ENCODE measurements at regions not wholly inside any gene's neighbourhood (a gene's known extent, or its start where the extent isn't known, plus 50 kb on each side); places are given as distances from the start of the nearest gene placed in this dataset.

DNA sequence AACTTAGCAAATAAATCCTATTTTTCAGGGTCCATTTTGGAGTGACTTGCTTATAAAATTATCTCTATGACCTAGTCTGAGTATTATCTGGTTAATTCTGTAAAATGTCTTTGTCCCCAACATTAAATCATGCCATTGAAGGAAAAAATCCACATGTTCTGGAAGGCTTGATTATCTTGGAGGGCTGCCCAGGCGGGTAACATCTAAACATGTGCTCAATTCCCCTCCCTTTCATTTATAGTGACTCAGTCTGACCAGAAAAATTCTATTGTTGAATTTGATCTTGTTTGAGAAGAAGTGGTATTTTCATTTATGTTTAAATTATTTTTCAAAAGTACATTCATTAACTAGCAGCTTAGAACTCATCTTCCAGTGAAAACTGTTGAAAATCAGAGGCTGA lies 55.4 kb upstream of the SLC10A7 start:
- TF ChIP-seq CTCF (conservative IDR thresholded peaks at IDR 0.05) = no peak

GRCh38 chr4:146582864-146583263 lies 55.8 kb upstream of the POU4F2 start:
- Mint-ChIP-seq H3K27me3 (peaks cover 7% of the 10 kb centered on the region), H3K27ac (no peak overlapping the region), H3K36me3 (no peaks in the 10 kb centered on the region), H3K4me1 (ENCODE audit: unreplicated experiment) (no peaks in the 10 kb centered on the region), H3K4me3 (no peak overlapping the region), H3K9me3 (no peaks in the 10 kb centered on the region)
- DNase-seq (ENCODE audit: extremely low spot score, unreplicated experiment) = no peak
- peak; percentile 35 for TF ChIP-seq CTCF (conservative IDR thresholded peaks at IDR 0.05)

More for the DNA sequence above, 55.4 kb upstream of the SLC10A7 start:
- no peaks in the 10 kb centered on the region for H3K4me1 Mint-ChIP-seq (ENCODE audit: unreplicated experiment)
- H3K9me3 Mint-ChIP-seq = no peaks in the 10 kb centered on the region
- peaks cover 3% of the 10 kb centered on the region for H3K27me3 Mint-ChIP-seq
- DNase-seq (ENCODE audit: extremely low spot score, unreplicated experiment) = no peak
- H3K27ac Mint-ChIP-seq = no peak overlapping the region
- H3K36me3 Mint-ChIP-seq = no peaks in the 10 kb centered on the region
- no peak overlapping the region for H3K4me3 Mint-ChIP-seq

GRCh38 chr4:146585761-146586333 lies 52.8 kb upstream of the POU4F2 start:
- TF ChIP-seq CTCF (conservative IDR thresholded peaks at IDR 0.05) = no peak
- DNase-seq (ENCODE audit: extremely low spot score, unreplicated experiment) = no peak
- no peak overlapping the region for H3K27ac Mint-ChIP-seq
- H3K27me3 Mint-ChIP-seq = peaks cover 7% of the 10 kb centered on the region
- no peaks in the 10 kb centered on the region for H3K36me3 Mint-ChIP-seq
- no peak overlapping the region for H3K4me3 Mint-ChIP-seq
- no peaks in the 10 kb centered on the region for H3K9me3 Mint-ChIP-seq
- no peaks in the 10 kb centered on the region for H3K4me1 Mint-ChIP-seq (ENCODE audit: unreplicated experiment)

Measured in type B pancreatic cell (in vitro differentiated cells).